MM.1S (cell line): ENCODE measurements at regions not wholly inside any gene's neighbourhood (a gene's known extent, or its start where the extent isn't known, plus 50 kb on each side); places are given as distances from the start of the nearest gene placed in this dataset.

Experiments
- DNase-seq: peaks from one replicate; pipeline ENCODE4 v3.0.0-alpha.2; 2015
- H2AFZ ChIP-seq: fragments of 300-600 bp; sonication (generic); 2 replicates; pipeline ENCODE4 v1.6.0; 2016; ENCODE audit warnings: antibody characterized with exemption, low read length
- H3F3A ChIP-seq: fragments of 300-600 bp; sonication (generic); 2 replicates; pipeline ENCODE4 v1.6.1; 2016; ENCODE audit warnings: mild to moderate bottlenecking, antibody characterized with exemption, low read length, moderate library complexity, mixed read lengths; ENCODE audit not compliant: insufficient read depth
- H3K27ac ChIP-seq: fragments of 300-600 bp; sonication (generic); 2 replicates; pipeline ENCODE4 v1.5.1; 2016; ENCODE audit warnings: mild to moderate bottlenecking, low read length
- H3K27me3 ChIP-seq: fragments of 300-600 bp; sonication (generic); replicated peaks from 2 replicates; pipeline ENCODE4 v1.6.0; 2016; ENCODE audit warnings: low read length; ENCODE audit not compliant: insufficient read depth
- H3K36me3 ChIP-seq: fragments of 300-600 bp; sonication (generic); replicated peaks from 2 replicates; pipeline ENCODE4 v1.6.1; 2016; ENCODE audit warnings: mild to moderate bottlenecking, low read length, mixed read lengths; ENCODE audit not compliant: insufficient read depth
- H3K4me1 ChIP-seq: fragments of 300-600 bp; sonication (generic); 2 replicates; pipeline ENCODE4 v1.6.1; 2016; ENCODE audit warnings: low read length, mixed read lengths
- H3K4me2 ChIP-seq: fragments of 300-600 bp; sonication (generic); 2 replicates; pipeline ENCODE4 v1.6.0; 2016; ENCODE audit warnings: low read depth, low read length
- H3K4me3 ChIP-seq: fragments of 300-600 bp; sonication (generic); 2 replicates; pipeline ENCODE4 v1.5.1; 2016; ENCODE audit warnings: low read length, mixed read lengths
- H3K79me2 ChIP-seq: fragments of 300-600 bp; sonication (generic); 2 replicates; pipeline ENCODE4 v1.6.1; 2016; ENCODE audit warnings: mixed run types, low read length, mixed read lengths
- H3K9ac ChIP-seq: fragments of 300-600 bp; sonication (generic); 2 replicates; pipeline ENCODE4 v1.6.1; 2016; ENCODE audit warnings: low read length, mixed read lengths
- H3K9me2 ChIP-seq: fragments of 300-600 bp; sonication (generic); replicated peaks from 2 replicates; pipeline ENCODE4 v1.6.1; 2016; ENCODE audit warnings: mild to moderate bottlenecking, low read length, mixed read lengths; ENCODE audit not compliant: insufficient read depth
- H3K9me3 ChIP-seq: fragments of 300-600 bp; sonication (generic); replicated peaks from 2 replicates; pipeline ENCODE4 v1.6.1; 2016; ENCODE audit warnings: mild to moderate bottlenecking, low read length, mixed read lengths; ENCODE audit not compliant: insufficient read depth
- H4K20me1 ChIP-seq: fragments of 300-600 bp; sonication (generic); 2 replicates; pipeline ENCODE4 v1.6.1; 2016; ENCODE audit warnings: mild to moderate bottlenecking, low read length, moderate library complexity, mixed read lengths; ENCODE audit not compliant: insufficient read depth
- CTCF ChIP-seq: fragments of 300-600 bp; sonication (generic); IDR thresholded peaks from 2 replicates; pipeline ENCODE4 v1.5.1; 2016; ENCODE audit warnings: antibody characterized with exemption, low read length, mixed read lengths
- EZH2 ChIP-seq: fragments of 300-600 bp; sonication (generic); optimal IDR thresholded peaks from 2 replicates; pipeline ENCODE3; 2017; ENCODE audit warnings: low read depth, mild to moderate bottlenecking, antibody characterized with exemption, low read length, mixed read lengths
- EZH2phosphoT487 ChIP-seq: fragments of 300-600 bp; sonication (generic); IDR thresholded peaks from 2 replicates; pipeline ENCODE4 v1.6.1; 2018; ENCODE audit warnings: antibody characterized with exemption, low read length

DNA sequence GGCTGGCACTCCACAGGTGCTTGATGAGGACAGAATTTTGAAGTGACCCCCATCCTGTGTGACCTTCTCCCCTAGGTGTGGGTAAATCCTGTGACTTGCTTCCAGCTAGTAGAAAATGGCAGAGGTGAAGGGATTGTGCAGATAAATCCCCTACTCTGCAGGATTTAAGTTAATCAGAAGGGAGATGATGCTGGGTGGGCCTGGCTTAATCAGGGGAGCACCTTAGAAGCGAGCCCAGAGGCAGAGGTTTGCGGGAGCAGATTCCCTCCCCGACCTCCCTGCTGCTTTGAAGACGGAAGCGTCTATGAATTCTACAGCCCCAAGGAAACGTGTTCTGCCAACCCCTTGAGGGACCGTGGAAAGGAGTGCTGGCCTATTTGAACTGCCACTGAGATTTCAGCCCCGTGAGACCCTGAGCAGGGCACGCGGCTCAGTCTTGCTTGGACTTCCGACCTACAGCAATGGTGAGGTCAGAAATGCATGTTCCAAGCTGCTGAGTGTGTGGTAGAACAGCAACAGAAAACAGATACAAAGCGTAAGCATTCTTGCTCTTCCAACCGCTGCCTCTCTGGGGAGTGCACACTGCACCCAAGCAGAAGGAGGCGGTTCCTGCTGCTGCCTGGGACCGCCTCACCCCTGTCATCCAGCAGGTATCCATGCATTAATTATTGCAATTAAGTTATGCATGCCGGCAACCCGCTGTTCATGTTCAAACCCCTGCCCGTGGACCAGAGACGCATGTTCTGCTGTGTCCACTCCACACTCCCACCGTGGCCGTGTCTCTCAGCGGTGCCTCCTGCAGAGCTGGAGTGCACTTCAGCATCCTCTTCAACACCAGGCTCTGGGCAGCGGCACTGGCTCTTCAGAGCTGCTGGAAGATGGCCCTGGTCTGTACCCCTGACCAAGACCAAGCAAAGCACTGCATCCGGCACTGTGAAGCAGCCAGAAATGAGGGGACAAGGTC is 54.6 kb upstream of the RXRA start:
- Histone ChIP-seq H3K4me1 (peaks cover 25% of the 10 kb centered on the region), H3F3A (peaks cover 12% of the 10 kb centered on the region), H3K27ac (no peak overlapping the region), H3K9ac (no peak overlapping the region), H3K9me2 (no peaks in the 10 kb centered on the region), H3K79me2 (no peaks in the 10 kb centered on the region), H3K4me3 (no peak overlapping the region), H3K27me3 (peaks cover 28% of the 10 kb centered on the region; the same call in 1 of the 2 replicates), H2AFZ (no peak overlapping the region), H3K36me3 (no peaks in the 10 kb centered on the region), H3K9me3 (no peaks in the 10 kb centered on the region), H3K4me2 (no peak overlapping the region), H4K20me1 (no peaks in the 10 kb centered on the region)
- no peak for TF ChIP-seq EZH2phosphoT487
- TF ChIP-seq EZH2, result no peak
- no peak for TF ChIP-seq CTCF
- DNase-seq, result no peak

DNA sequence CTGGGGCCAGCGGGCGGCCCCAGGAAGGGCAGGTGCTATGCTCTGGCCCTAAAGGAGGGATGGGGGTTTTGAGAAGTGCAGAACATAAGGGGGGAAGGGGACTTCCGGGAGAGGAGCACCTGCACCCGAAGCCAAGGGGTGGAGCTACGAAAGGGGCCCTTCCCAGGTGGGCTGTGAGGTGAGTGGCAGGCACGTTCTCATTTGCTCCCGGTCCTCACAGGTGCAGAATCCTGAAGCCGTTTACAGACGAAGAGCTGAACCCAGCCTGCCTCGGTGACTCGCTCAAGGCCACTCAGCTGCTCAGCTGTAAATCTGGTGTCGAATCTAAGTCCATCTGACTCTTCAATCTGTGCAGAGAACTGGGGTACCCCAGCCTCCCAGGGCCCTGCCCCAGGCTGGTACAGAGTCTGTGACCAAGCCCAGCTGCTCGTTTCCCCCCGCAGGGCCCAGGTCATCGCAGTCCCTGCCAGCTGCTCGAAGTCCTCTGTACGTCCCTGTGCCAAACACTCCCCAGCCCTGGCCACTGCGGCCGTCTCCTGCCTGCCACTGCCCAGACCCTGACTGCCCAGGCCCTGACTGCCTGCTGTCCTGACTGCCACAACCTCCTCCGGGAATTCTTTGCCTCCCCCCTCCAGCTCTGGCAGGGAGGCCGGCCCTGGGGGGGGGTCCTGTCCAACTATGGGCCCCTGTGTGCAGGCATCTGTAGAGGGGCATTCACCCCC is 53.8 kb upstream of the RXRA start:
- Histone ChIP-seq H3K4me1 (peaks cover 18% of the 10 kb centered on the region), H3K27me3 (peaks cover 36% of the 10 kb centered on the region), H3K27ac (no peak overlapping the region), H4K20me1 (no peaks in the 10 kb centered on the region), H3K9me2 (no peaks in the 10 kb centered on the region), H3K9me3 (no peaks in the 10 kb centered on the region), H3F3A (peaks cover 7% of the 10 kb centered on the region), H3K9ac (no peak overlapping the region), H3K79me2 (no peaks in the 10 kb centered on the region), H3K4me3 (no peak overlapping the region), H2AFZ (no peak overlapping the region), H3K36me3 (no peaks in the 10 kb centered on the region), H3K4me2 (no peak overlapping the region)
- no peak for DNase-seq
- TF ChIP-seq CTCF (no peak), EZH2 (no peak), EZH2phosphoT487 (no peak)

- Histone ChIP-seq H3K27ac (no peak overlapping the region), H2AFZ (no peak overlapping the region), H3K4me1 (peaks cover 8% of the 10 kb centered on the region), H3K79me2 (no peaks in the 10 kb centered on the region), H4K20me1 (no peaks in the 10 kb centered on the region), H3K27me3 (peaks cover 48% of the 10 kb centered on the region), H3F3A (no peaks in the 10 kb centered on the region; the same call in 1 of the 2 replicates), H3K4me3 (no peak overlapping the region), H3K9me2 (no peaks in the 10 kb centered on the region), H3K9ac (no peak overlapping the region), H3K36me3 (no peaks in the 10 kb centered on the region), H3K9me3 (no peaks in the 10 kb centered on the region), H3K4me2 (no peak overlapping the region)
- TF ChIP-seq EZH2phosphoT487, result no peak
- TF ChIP-seq CTCF, result no peak
- TF ChIP-seq EZH2, result no peak
- DNase-seq, result no peak
These were observed 52.6 kb upstream of the RXRA start for GRCh38 chr9:134273647-134274046.
